NCI-H187 treated with DMSO at 0.1 percent for 48 hours (cell line): ENCODE measurements at regions not wholly inside any gene's neighbourhood (a gene's known extent, or its start where the extent isn't known, plus 50 kb on each side); places are given as distances from the start of the nearest gene placed in this dataset.

Experiments used
- DNase-seq: peaks from one replicate; lab custom pipeline; 2025; lab: John Stamatoyannopoulos, UW

GRCh38 chr14:95034788-95035187 is 122.5 kb downstream of the DICER1 start:
- DNase-seq, result no peak

- DNase-seq, result no peak
Observed at GRCh38 chr14:95033682-95034632, 123.4 kb downstream of the DICER1 start.

- no peak for DNase-seq
Observed at GRCh38 chr14:95033031-95033430, 124.3 kb downstream of the DICER1 start.

DNA sequence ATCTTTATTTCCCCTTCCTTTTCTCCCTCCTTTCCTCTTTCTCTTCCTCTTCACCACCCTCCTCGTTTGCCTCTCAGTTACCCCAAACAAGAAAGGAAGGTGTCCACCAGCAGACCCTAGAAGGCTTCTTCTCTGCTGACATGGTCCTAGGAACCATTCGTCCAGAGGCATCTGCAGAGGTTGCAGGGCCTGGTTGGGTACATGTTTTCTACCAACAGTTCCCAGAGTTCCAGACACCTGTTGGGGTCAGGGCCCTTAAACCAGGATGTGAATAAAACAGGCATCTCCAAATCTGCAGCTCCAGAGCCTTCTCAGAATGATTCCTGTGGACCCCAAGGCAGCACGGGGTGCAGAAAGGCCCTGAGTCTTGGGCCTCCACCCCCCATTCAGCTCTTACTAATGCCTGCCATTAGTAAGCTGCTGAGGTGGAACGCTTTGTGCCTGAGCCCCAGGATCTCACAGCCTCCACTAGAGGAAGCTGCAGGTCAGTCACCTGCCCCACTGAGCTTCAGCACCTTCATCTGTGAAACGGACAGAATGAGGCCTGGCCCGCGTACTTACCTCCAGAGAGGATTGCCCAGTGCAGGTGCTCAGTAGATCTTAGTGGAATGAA is 130.4 kb downstream of the DICER1 start:
- DNase-seq, result no peak

- DNase-seq, result no peak
Observed at GRCh38 chr14:95025941-95026340, 131.4 kb downstream of the DICER1 start.

DNA sequence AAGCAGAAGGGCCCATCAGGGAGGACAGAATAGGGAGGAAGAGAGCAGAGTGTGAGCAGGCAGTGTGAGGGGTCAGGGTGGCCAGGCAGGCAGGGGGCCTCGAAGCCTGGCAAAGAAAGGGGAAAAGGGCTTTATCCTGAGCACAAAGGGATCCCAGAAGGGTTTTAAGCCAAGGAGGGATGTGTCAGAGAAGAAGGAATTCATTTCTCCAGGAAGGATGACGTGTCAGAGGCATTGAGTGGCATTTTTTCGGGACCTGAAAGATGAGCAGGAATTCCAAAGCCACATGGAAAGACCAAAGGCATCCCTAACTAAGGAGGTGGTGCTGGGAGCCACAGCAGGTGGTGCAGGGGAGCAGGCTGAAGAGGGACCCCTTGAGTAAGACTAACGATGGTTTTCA is 132.1 kb downstream of the DICER1 start:
- DNase-seq, result no peak

GRCh38 chr14:95024380-95024779 is 132.9 kb downstream of the DICER1 start:
- DNase-seq, result no peak

- DNase-seq, result no peak
Observed at GRCh38 chr14:95023886-95024285, 133.4 kb downstream of the DICER1 start.

- no peak for DNase-seq
Observed at GRCh38 chr14:95023115-95023514, 134.2 kb downstream of the DICER1 start.

GRCh38 chr14:95021588-95021987 is 135.7 kb downstream of the DICER1 start:
- DNase-seq, result no peak

DNA sequence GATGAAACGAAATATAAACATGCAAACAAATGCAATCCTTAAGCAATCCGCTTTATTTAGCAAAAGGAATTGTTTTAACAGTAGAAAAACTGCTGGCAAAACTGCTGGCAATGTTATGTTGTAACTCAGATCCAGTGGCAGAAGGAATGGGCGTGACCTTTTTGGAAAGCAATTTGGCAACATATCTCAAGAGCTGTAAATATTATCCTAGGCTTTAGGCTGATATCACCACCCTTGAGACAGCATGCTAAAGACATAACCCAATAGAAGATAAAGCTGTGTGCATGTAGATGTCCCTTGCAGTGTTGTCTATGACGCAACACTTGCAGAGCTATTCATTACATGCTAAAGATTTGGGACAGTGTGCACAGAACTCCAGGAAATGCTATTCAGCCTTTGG is 138.5 kb downstream of the DICER1 start:
- DNase-seq, result no peak

- no peak for DNase-seq
Observed at GRCh38 chr14:95015046-95015445, 142.3 kb downstream of the DICER1 start.

GRCh38 chr14:95014036-95014435 is 143.3 kb downstream of the DICER1 start:
- no peak for DNase-seq

GRCh38 chr14:95011445-95012006 is 145.8 kb downstream of the DICER1 start:
- DNase-seq, result no peak

- DNase-seq, result no peak
Observed at GRCh38 chr14:95008445-95009217, 148.7 kb downstream of the DICER1 start.

DNA sequence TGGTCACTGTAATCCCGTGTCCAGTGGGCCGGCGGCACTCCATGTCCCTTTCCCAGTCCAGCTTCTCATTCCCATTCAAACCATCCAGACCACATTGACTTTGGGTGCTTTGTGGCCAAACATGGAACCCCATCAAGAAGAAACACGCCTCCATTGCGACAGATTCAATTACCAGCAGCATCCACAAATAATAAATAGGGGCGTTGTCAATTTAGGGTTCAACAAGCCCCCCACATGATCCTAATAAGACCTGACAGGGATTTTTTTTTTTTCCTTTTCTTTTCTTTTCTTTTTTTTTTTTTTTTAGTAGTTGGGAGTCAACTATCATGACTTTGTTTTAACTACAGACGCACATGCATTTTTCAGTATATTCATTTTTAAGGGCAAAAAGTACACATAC is 149.4 kb downstream of the DICER1 start:
- DNase-seq, result no peak

GRCh38 chr14:95006479-95006878 is 150.8 kb downstream of the DICER1 start:
- DNase-seq, result no peak

- DNase-seq, result no peak
Observed at GRCh38 chr14:95006051-95006450, 151.3 kb downstream of the DICER1 start.

DNA sequence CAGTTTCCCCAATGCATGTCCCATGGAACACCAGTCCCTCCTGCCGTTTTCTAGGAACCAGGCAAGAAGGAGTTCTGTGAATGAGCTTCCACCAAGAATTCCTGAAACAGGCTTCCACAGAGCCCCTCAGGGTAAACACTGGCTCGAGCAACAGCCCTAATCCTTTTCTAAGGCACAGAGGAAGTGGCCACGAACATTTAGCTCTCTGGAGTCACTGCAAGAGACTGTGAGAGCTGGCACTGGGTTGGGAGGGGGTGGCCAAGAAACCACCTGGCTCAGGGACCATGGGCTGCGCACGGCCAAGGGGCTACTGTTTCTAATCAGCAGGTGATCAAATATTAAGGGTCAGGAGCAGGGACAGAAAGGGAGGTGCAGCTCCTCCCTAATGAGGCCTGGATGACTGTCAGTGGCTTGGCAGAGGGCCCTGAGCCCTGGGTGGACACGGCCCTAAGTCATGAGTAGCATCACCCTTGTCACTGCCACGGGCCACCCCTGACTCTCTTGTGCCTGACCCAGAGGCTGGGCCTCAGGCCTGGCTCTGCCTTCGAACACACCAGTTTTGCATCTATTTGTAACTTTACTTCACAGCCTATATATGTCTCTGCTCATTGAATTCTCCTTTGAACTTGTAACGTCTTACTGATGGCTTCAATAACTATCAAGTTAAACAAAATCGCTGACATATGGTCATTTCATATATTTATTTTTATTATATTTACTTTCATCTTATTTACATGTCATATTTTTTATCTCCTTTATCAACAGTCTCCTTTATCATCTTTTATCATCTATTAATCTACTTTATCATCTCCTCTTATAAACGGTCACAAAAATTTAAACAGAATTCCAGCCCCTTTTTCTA is 154.0 kb downstream of the DICER1 start:
- DNase-seq, result no peak

- DNase-seq, result no peak
Observed at GRCh38 chr14:94998685-94999084, 158.6 kb downstream of the DICER1 start.

DNA sequence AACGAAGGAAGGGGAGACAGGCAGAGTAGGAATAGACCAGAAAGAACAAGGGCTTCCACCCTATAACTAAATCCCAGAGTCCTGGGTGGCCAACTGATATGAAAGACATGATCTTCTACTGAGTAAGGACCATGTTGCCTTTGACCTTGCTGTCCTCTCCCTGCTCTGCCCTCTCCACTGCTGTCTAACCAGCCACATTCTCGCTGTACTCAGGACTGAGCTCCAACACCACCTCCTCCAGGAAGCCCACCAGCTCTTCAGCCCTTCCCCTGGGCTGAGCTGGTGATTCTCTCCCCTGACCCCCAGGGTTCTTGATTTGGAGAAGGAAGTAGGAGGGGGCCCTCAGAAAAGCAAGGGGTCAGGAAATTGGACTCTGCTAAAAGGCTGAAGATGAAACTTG is 159.2 kb downstream of the DICER1 start:
- DNase-seq, result no peak
